HG02973 (cell line): ENCODE measurements at regions not wholly inside any gene's neighbourhood (a gene's known extent, or its start where the extent isn't known, plus 50 kb on each side); places are given as distances from the start of the nearest gene placed in this dataset.
"Not testable (repeated sequence)": the region's sequence is repeated elsewhere in the genome, so short reads cannot be mapped to it uniquely, and the experiment has no call there.

ENCODE experiments used
- ATAC-seq: cut with Tn5 transposase; IDR thresholded peaks from one replicate; pipeline ENCODE4 v1.9.1; 2021; ENCODE audit warnings: moderate library complexity; ENCODE audit not compliant: unreplicated experiment

GRCh38 chr3:6714962-6715361 lies 146.0 kb upstream of the GRM7 start:
- no peak for ATAC-seq

DNA sequence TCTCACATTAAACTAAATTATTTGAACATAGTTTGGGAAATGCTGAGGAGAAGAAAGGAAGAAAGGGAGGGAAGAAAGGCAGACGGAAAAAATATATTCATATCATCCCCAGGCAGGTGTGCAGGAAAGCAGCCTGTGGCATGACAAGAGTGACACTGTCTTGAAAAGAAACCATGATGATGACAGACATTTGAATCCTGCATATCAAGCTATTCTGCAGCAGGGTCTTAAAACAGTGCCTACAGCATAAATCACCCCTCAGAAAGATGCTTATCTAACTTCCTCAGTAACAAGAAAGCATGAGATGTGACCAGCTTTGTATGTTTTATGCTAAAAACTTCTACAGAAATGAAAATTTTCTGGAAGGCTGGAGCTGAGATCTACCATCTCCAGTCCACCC lies 144.5 kb upstream of the GRM7 start:
- no peak for ATAC-seq

DNA sequence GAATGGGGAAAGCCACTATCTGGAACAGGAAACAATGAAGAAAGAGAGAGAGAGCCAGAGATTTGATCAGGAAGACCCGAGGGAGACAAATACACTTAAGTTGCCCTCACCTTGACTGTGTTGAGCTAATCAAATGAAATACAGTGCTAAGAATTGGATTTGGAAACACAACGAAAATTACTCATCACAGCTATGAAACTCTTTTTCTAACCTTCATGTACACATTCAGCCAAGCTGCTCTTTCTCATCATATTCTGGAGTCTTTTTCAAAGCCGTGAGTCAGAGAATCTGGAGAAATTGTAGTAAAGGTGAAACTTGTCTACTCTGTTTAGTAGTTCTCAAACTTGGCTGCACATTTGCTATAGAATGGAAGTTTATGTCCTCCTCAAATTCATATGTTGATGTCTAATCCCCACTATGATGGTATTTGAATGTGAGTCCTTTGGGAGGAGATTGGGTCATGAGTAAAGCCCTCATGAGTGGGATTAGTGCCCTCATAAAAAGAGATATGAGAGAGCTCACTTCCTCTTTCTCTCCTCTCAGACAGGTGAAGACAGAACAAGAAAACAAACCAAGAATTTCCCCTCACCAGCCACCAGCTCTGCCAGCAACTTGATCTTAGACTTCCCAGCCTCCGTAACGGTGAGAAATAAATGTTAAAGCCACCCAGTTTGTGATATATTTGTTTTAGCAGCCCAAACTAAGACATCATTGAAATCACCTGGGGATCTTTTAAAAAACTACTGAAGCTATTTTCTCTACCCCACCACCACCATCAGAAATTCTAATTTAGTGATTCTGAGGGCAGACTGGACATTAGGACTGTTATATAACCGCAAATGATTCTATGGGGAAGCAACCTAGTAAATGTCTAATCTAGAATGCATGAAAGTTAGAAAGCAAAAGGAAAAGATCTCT lies 143.6 kb upstream of the GRM7 start:
- peak; percentile 95 for ATAC-seq

DNA sequence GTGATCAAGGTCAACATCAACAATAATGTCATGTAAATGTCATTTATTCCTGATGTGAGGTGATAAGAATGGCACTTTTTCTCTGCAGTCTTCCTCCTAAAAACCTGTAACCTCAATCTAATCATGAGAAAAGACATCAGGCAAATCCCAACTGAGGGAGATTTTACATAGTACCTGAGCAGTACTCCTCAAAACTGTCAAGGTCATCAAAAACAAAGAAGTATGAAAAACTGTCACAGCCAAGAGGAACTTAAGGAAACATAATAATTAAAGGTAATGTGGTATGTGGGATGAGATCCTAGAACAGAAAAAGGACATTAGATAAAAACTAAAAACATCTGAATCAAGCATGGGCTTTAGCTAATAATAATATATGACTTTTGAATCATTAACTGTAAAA lies 140.9 kb upstream of the GRM7 start:
- no peak for ATAC-seq

GRCh38 chr3:6721491-6721890 lies 139.4 kb upstream of the GRM7 start:
- no peak for ATAC-seq

DNA sequence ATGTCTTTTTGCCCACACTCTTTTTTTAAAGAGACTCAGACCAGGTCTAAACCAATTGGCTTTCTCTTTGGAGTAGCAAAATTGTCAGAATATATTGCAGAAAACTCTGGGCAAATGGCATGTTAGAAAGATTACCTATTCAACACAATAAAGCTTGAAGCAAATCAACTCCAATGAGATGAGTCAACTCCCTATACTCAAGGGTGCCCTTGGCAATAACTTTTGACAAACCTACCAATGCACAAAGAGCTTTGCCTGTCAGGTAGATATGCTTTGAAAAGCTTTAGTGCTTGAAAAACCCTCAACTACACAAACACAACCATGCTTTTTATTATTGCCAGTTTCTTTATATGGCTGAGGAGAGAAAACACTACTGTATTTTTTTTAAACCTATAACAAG lies 137.7 kb upstream of the GRM7 start:
- ATAC-seq, result no peak

DNA sequence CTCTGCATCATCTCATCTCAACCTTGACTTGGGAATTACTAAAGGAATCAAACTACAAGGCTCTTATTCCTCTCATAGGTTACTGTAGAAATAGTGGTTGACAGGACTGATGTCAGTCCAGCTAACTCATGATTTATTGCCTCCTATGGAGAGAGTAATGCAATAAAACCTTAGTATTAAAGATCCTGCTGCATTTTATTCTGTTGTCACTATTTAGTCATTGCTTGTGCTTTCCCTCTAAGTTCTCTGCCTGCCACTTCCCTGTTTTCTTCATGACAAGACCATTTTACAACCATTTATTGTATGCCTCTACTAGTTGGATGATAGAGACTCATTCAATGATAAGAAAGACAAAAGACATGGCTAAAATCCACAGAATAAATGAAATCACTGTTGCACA lies 134.1 kb upstream of the GRM7 start:
- no peak for ATAC-seq

GRCh38 chr3:6732807-6733206 lies 128.1 kb upstream of the GRM7 start:
- no peak for ATAC-seq

DNA sequence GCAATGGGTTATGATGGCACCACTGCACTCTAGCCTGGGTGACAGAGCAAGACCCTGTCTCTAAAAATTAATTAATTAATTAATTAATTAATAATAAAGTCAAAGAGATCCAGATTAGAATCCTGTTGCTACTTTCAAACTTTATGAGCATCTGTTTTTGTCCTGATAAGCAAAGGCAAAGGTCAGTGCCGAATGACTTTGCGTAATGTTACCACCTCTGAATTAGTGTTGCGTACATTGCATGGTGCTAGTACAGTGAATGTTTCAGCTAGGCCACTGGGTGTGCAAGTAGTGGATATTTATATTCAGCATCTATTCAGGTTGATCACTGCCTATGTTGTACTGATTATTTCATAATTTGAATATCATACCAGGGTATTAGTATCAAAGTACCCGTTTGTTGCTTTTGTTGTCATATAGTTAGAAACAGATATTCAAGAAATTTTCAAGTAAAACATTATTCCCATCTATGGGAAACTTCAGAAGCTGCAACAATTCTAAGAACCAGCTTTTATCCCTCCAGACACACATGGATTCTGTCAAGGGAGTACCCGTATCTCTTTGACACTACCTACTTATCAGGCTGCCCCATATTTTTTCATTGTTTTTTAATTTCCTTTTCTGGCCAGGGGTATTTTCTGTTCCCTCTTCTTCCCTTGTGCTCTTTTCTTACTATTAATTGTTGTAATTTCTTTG lies 127.1 kb upstream of the GRM7 start:
- no peak for ATAC-seq

DNA sequence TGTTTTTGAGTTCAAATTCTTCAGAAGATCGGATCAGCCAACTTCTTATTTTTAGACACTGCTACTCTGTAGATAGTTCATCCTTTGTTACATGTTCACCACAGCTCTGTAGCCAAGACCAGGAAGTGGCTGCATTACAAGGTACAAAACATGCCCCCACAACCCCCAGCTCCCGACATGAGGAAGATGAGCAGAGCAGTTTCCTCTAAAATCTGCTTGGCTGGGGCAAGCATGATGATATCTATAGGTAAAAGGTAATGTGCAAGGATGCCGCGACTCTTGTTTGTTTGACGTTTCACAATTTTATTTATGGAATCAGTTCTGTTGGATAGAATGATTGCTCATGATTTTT lies 126.5 kb upstream of the GRM7 start:
- ATAC-seq, result no peak

GRCh38 chr3:6736836-6737629 lies 123.9 kb upstream of the GRM7 start:
- ATAC-seq, result no peak

- no peak for ATAC-seq
Observed at GRCh38 chr3:6737630-6738029, 123.3 kb upstream of the GRM7 start.

GRCh38 chr3:6739288-6739687 lies 121.6 kb upstream of the GRM7 start:
- no peak for ATAC-seq

- ATAC-seq, result no peak
Observed at GRCh38 chr3:6743067-6743720, 117.7 kb upstream of the GRM7 start.

DNA sequence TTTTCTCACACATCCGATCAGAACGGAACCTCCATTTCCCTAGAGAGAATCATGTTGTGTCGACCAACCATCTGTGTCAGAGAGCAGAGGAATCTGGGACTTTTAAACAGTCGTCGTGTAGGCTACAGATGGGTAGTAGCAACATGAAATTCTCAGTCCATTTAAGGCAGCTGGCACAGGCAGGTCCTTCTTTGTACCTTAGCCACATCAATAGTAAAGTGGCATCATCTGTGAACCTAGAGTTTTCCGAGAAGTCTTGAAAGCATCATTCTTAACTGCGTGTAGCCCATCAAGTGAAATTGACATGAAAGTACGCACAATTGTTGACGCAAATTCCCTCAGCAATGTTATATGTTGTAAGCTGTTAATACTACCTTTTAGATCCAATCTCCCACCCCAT lies 114.5 kb upstream of the GRM7 start:
- no peak for ATAC-seq

- ATAC-seq, result no peak
Observed at GRCh38 chr3:6747017-6747416, 113.9 kb upstream of the GRM7 start.

DNA sequence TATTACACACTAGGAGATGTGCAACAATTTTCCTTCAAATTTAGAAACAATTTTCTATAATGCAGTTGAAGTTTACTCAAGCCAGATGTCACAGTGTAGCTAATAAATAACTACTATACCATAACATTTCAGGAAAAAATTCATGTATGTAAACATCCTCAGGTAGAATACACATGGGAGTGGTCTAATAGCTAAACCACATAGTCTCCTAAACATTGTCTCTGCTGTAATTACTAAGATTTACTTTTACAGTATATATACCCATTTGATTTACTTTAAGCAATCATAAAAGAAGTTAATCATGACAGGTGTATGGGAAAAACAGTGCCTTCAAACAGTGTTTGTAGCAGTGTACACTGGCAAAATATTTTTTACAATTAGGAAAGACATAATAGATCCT lies 110.1 kb upstream of the GRM7 start:
- ATAC-seq, result no peak

GRCh38 chr3:6753536-6753935 lies 107.4 kb upstream of the GRM7 start:
- no peak for ATAC-seq

DNA sequence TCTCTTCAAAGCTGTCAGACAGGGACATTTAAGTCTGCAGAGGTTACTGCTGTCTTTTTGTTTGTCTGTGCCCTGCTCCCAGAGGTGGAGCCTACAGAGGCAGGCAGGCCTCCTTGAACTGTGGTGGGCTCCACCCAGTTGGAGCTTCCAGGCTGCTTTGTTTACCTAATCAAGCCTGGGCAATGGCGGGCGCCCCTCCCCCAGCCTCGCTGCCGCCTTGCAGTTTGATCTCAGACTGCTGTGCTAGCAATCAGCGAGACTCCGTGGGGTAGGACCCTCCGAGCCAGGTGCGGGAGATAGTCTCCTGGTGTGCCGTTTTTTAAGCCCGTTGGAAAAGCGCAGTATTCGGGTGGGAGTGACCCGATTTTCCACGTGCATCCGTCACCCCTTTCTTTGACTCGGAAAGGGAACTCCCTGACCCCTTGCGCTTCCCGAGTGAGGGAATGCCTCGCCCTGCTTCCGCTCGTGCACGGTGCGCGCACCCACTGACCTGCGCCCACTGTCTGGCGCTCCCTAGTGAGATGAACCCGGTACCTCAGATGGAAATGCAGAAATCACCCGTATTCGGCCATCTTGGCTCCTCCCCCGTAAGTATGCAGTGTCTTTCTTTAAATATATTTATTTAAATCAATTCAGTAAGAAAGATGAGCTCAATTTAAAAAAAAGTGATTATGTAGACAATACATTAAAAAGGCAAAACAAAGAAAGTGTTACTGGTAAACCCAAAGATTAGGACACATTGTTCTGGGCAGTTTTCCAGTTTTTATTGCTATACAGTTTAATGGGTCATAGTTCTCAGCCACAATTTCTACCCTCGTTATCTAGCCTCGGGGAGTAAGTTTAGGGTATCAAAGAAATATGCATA lies 91.2 kb upstream of the GRM7 start:
- not testable (repeated sequence) for ATAC-seq

DNA sequence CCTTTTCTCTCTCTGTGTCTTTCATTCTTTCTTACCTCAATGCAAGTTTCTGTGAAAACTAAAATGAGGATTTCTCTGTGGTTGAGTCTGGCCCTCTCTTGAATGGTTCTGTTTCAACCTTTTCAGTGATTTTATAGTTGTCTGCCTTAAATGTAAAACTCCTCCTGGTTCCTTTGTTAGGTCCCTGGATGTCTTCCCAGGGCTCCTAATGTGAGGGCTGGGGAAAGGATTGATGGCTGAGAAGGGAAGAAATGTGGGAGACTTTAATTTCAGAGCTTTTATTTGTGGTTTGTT lies 90.6 kb upstream of the GRM7 start:
- ATAC-seq, result no peak
